ENCODE measurements at regions not wholly inside any gene's neighbourhood (a gene's known extent, or its start where the extent isn't known, plus 50 kb on each side); places are given as distances from the start of the nearest gene placed in this dataset.
"Not testable (repeated sequence)": the region's sequence is repeated elsewhere in the genome, so short reads cannot be mapped to it uniquely, and the experiment has no call there.

DNA sequence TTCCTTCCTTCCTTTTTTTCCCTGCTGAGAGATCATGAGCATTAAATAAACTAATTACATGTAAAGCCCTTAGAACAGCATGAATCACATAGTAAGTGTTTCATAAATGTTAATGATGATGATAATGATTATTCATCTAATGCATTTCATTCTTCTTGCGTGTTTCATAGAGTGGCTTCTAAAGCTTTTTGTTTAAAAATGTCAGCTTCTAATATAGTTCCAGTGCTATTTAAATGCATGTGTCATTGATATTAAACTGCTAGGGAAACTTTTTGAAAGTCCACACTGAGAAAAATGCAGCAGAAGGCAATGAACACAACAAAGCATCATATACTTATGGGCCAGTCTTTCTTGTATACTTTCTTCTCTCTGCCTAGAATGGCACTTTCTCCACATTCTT lies 894.8 kb downstream of the REEP3 start:
- no peak for DNase-seq (ENCODE audit: low spot score)

DNA sequence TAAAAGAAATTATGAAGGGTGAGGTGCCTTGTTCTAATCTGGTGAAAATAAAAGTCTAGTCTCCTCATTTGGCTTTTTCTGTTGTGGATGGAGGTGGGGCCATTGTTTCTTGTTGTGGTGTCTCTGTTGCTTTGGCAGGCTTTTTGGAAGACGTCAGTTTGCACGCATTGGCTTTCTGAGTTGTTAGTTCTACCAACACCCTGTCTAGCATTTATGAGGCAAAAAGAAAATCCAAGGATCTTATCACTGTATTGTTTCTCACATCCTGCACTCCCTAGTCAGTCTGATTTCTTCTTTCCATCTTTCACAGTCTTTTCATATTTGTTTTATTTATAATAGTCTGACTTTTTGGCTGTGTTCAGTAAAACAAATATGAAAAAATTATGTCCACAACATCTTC lies 898.3 kb downstream of the REEP3 start:
- DNase-seq (ENCODE audit: low spot score), result no peak

DNA sequence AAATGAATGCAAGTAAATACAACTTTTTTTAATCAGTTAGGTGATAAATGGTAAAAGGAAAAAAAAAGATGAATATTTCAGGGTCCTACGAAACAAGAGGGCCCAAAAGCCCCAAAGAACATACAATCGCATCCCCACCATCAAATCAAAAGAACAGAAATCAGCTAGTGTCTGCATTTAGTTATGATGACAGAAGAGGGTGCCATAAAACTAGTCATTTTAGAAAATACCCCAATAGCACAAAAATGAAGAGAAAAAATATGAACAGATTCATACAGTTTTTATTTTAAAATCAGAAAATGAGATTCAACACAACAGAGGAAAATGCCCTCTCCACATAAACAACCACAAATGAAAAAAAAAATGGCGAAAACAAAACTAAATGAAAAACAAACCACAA lies 905.5 kb downstream of the REEP3 start:
- DNase-seq (ENCODE audit: low spot score), result no peak

DNA sequence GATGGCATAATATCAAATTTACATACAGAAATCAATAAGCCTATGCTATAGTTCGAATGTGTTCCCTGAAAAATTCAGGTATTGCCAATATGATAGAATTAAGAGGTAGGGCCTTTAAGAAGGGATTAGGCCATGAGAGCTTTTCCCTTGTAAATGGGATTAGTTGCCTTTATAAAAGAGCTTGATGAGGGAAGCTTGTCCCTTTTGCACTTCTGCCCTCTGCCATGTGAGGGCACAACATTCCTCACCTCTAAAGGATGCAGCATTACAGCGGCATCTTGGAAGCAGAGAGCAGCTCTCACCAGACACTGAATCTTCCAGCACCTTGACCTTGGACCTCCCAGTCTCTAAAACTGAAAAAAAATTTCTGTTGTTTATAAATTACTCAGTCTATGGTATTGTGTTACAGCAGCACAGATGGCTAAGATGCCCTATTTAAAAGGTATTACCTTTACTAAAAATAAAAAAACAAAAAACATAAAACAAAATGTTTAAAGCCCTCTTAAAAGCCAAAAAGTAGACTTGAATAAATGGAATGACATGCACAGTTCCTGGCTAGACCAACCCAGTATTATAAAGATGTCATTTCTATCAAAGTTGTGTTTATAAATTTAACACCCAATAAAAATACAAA lies 909.6 kb downstream of the REEP3 start:
- DNase-seq (ENCODE audit: low spot score), result no peak

DNA sequence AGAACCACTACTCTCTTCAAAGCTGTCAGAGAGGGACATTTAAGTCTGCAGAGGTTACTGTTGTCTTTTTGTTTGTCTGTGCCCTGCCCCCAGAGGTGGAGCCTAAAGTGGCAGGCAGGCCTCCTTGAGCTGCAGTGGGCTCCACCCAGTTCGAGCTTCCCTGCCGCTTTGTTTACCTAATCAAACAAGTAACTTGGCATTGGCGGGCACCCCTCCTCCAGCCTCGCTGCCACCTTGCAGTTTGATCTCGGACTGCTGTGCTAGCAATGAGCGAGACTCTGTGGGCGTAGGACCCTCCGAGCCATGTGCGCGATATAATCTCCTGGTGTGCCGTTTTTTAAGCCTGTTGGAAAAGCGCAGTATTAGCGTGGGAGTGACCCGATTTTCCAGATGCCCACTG lies 920.7 kb downstream of the REEP3 start:
- DNase-seq (ENCODE audit: low spot score), result not testable (repeated sequence)

DNA sequence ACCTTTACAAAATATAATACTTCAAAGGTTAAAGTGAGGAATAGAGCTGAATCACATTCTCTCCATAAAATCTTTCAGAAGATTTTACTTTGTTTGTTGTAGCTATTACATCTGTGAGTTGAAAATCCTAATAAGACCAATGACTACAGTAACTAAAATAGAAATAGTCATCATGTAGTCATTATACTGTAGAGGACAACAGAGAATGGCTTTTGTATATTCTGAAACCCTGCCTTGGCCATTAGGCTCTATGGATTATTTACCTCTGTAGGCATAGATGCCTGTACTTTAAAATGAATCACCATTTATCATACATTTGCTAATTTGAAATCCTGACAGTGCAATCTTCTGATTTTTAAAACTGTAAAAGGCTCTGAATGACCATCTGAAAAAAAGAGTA lies 923.0 kb downstream of the REEP3 start:
- no peak for DNase-seq (ENCODE audit: low spot score)

DNA sequence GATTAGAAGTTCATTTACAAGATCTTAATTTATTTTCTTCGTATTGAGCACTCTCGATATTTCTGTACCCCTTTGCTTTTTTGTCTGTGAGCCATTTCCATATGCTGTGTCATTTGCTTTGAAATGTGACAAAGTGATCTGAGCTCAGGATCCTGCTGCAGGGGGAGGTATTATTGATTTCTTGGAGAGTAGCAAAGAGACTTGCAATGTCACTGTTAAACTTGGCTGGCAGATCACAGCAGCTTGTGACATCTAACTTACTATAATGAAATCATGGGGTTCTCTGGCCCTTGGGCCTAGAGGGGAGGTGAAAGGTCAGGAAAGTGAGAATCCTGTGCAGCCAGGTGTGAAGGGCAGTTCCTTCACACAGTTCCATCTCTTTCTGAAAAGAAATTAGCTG lies 923.4 kb downstream of the REEP3 start:
- DNase-seq (ENCODE audit: low spot score), result no peak

DNA sequence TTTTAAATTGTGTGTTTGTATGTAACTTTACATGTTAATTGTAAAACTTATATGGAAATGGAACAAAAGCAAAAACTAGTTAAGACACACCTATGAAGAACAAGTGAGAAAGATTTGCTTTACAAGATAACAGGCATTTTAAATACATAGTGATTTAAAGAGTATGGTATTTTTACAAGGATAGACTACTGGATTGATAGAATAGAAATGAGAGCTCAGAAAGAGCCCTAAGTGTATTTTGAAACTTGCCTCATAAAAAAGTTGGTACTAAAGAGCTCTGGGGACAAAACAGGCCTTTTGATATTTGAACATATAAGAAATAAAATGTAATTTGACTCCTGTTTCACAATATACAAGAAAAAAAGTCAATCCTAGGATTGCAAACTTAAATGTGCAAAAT lies 928.4 kb downstream of the REEP3 start:
- no peak for DNase-seq (ENCODE audit: low spot score)

DNA sequence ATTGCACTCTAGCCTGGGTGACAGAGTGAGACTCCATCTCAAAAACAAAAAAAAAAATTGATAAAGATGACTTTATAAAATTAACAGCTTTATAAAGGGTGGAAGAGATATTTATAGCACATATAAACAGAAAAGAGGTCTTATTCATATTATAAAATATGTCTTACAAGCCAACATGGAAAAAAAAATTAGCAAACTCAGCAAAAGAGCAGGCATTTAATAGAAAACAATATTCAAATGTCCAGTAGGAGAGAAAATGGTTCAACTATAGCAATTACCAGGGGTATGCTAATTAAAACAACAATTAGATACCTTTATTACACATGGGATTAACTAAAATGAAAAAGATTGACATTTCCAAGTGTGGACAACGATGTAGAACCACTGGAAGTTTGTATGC lies 929.1 kb downstream of the REEP3 start:
- no peak for DNase-seq (ENCODE audit: low spot score)

DNA sequence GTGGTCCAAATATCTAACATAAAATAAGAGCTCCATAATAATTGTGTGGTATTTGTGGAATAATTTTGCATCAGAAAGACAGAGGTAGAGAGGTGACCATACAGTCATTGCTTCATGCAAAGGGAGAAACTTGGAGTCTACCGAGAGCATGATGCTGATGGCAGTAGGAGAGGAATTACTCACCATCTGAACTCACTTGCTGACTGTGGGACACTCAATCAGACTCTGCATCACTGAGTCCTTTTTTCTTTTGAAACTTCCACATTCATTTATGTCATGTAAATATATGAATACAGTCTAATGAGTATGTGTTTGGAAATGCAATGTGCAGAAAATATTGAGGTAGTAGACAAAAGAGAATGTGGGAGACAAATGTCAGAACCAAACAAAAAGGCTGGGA lies 933.8 kb downstream of the REEP3 start:
- no peak for DNase-seq (ENCODE audit: low spot score)

DNA sequence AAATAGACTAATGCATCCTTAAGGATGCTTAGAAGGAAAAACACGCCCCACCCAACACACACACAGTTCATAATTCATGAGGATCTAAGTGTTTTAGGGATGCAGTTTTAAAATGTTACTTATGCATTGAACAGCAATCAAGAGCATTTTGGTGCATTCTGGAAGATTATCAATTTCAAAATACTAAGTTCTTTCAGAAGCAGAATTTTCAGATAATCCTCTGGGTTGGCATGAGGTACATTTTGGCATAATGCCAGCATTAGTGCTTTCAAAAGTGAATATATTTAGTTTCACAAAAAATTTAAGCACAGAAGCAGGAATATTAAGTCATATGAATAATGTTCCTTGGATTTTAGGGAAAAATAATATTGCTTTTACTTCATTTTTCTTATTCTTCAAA lies 937.1 kb downstream of the REEP3 start:
- no peak for DNase-seq (ENCODE audit: low spot score)

DNA sequence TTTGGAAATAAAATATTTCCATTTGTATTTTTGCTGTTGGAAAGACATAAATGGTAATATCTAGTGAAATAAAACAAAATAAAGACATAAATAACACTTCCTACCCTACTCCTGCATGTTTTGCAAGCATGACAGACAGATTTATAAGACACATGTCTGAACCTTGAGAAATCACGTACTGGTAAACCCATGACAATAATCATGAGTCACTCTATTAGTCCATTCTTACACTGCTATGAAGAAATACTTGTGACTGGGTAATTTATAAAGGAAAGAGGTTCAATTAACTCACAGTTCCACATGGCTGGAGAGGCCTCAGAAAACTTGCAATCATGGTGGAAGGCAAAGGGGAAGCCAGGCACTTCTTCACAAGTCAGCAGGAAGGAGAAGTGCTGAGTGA lies 942.2 kb downstream of the REEP3 start:
- DNase-seq (ENCODE audit: low spot score), result no peak

DNA sequence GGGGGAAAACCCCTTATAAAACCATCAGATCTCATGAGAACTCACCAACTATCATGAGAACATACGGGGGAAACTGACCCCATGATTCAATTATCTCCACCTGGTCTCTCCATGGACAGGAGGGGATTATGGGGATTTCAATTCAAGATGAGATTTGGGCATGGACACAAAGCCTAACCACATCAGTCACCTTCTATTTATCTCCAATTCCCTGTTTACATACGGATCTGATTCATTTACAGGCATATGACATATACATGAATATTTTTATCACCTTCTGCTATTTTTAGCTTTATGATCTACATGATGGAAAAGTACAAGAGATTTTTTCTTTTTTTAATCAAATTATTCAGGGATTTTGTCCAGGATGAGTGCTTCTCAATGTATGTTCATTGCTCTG lies 944.5 kb downstream of the REEP3 start:
- no peak for DNase-seq (ENCODE audit: low spot score)

DNA sequence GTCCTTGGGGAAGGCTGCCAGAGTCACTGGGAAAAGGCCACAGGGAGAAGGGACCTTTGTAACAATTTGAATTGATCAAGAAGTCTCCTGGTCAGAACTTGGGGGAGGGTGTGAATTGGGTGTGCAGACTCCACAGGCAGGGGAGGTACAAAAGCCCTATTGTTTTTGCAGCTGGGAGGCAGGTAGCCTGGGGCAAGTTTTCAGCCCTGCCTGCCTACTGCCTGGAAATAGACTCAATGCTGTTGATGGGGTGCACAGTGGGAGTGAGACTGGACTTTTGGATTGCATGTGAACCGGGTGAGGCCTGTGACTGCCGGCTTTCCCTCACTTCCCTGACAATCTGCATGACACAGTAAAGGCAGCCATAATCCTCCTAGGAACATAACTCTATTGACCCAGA lies 947.0 kb downstream of the REEP3 start:
- DNase-seq (ENCODE audit: low spot score), result no peak

DNA sequence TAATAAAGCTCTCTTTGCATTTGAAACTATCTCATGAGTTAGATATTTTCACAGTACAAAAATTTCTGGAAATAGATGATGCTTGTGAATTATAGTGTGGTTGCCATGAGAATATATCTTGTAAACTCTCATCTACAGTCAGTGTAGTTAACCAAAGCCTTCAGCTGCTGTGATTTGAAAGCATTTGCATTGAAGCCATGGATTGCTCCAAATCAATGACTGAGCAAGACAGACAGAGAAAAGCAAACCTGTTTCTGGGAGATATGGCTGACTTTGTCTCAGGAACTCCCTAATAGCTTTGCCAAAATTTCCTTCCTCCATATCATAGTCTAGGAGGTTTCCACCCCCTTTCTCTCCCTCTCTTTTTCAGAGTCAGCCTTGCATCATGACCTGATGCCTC lies 955.3 kb downstream of the REEP3 start:
- DNase-seq (ENCODE audit: low spot score), result no peak

DNA sequence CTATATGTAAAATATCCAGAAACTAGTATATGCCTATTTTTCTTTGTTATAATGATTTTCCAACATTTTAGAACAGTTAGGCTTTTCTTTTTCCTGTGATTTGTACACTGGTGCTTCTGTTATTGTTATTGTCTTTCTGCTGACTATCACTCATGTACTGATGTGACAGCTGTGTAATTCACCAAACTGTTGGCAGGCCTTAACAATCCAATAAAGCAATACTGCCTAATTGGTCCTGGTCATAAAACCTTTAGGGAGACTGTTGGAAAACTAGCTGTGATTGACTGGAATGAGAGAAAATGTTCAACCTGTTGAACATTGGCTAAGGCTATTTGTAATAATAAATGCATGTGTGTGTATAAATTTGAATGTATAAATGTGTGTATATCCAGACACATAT lies 956.6 kb downstream of the REEP3 start:
- DNase-seq (ENCODE audit: low spot score), result no peak

DNA sequence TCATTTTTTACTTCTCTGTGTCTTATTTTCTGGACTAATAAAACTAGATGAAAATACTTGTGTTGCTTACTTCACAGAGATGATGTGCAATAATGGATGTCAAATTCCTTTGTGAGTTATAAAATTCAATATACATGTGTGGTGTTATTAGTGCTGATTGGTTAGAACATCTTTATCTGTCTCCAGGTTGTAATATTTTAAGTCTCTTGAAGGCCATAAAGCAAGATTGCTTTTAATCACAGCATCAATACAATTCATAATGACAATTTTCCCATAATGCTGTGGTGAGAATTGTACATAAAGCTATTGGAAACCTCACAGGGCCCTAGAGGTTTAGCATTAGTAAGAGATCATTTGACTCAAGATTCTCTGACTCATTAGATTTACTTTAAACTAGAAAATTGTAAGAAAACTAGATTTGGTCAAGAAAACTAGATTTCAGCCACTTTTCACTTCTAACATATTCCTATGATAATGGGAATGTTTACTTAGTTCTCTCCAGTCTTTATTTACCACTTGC lies 963.7 kb downstream of the REEP3 start:
- DNase-seq (ENCODE audit: low spot score), result no peak

DNA sequence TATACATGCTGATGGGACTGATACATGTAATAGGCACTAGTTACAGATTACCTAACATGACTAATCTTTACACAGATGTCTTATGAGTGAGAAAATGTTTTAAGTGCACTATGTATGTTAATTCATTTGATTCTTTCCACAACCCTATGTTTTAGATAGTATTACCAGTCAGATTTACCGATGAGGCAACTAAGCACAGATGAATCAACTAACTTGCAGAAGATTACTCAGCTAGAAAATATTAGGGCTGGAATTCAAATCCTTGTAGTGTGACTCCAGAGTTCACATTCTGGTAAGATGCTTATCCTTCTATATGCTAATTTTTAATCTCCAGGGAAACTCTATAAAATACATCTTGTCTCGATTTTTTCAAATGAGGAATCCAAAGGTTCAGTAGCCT lies 964.9 kb downstream of the REEP3 start:
- no peak for DNase-seq (ENCODE audit: low spot score)

DNA sequence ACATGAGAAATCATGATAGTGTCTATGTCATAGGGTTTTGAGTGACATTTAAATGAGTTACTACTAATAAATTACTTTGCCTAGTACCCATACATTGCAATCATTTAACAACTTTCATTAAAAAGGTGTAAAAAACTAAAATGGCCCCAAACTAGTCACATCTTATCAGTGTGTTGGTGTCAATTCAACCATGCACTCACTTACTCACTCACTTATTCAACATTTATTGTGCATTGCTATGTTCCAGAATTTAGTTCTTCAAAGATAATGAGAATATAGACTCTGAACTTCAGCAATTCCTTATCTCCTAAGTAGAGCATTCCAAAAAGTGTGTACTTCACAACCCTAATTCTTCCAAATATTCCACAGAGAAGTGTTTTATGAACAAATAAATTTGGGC lies 965.7 kb downstream of the REEP3 start:
- no peak for DNase-seq (ENCODE audit: low spot score)

DNA sequence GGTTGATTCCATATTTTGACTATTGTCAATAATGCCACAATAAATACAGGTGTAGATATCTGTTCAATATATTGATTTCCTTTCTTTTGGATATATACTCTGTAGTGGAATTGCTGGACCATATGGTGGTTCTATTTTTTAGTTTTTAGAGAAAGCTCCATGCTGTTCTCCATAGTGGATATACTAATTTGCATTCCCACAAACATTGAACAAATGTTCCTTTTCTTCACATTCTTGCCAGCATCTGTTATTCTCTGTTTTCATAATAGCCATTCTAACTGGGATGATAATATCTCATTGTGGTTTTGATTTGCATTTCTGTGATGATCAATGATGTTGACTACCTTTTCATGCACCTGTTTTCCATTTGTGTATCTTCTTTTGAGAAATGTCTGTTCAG lies 973.7 kb downstream of the REEP3 start:
- DNase-seq (ENCODE audit: low spot score), result no peak

DNA sequence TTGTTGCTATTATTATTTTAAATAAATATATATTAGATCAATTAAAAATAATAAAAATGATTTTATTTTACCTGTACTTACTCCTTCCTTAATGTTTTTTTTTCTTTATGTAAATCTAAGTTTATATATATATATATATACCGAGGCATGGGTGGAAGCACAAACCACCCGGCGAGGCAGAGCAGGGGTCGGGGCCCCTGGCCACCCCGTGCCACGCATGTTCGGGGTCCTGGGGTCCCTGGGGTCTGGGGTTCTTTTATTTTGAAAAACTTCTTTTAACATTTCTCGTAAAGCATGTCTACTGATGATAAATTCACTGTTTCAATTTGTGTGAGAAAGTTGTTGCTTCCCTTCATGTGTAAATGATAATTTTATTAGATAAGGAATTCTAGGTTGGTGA lies 976.1 kb downstream of the REEP3 start:
- no peak for DNase-seq (ENCODE audit: low spot score)

DNA sequence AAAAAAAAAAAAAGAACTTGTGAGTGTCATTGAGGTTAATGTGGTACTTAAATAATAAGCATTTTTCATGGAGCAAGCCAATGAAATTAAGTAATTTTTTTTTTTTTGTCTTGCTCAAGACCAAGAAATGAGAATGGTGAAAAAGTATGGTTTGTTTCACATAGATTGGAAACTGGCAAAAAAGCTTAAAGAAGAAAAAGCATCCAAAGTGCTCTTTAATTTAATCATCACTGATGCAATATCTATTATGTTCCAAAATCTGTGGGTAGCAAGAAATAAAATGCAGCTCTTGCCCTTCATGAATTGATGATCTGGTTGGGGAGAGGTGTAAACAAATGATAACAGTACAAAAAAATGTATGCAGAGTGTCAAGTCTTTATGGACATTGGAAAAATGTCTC lies 980.6 kb downstream of the REEP3 start:
- DNase-seq (ENCODE audit: low spot score), result no peak

DNA sequence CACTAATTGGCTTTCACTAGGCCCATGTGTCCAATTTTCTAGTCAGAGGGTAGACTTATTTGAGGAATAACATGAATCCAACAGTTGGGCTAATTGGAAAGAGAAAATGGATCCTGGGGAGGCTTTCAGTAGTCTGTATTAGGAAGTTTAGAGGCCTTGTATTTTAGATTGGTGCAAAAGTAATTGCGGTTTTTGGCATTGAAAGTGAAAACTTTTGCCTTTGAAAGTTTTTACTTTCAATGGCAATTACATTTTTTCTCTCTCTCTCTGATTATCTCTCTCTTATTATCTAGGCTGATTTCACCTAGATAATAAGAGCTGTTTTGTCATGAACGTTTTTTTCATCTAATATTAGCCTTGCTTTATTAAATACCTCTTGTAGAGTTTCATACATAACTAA lies 981.7 kb downstream of the REEP3 start:
- no peak for DNase-seq (ENCODE audit: low spot score)

DNA sequence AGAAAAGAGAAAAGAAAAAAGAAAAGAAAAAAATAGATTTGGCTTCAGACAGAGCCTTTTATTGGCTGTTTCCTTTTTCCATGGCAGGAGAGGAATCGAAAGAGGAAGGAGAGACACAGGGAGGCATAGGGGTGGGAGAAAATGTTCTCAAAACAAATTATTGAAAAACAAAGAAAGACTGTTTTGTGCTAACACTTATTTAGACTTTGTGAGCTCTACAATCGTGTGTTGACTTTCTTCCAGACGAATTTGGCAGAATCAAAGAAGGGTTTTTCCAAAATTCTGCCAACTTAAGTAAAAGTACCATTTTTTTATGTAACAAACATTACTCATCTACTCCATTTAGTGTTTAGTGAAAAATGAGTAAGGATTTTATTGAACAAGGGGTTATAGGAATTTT lies 982.2 kb downstream of the REEP3 start:
- DNase-seq (ENCODE audit: low spot score), result no peak

DNA sequence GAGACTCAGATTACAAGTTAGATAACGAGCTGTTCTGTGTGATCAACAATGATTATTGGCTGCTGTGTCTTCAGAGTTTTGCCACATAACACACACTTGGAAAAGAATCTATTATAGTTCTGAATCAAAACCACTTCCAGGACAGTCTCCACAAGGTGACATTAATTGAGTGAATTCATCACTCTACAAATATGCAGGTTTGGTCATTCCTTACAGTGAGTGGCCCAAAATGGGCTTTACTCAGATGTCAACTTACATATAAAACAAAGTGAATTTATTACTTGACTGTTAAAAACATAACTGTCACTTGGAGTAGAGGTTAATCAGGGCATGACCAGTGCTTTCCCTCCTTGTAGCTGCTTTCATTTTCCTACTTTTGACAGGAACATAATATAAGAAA lies 984.3 kb downstream of the REEP3 start:
- no peak for DNase-seq (ENCODE audit: low spot score)
